Cardiac muscle cell (in vitro differentiated cells and primary cell): ENCODE measurements at regions not wholly inside any gene's neighbourhood (a gene's known extent, or its start where the extent isn't known, plus 50 kb on each side); places are given as distances from the start of the nearest gene placed in this dataset.
A peak's percentile ranks its signal among the peaks of the same experiment; 100 is the strongest.

Source experiments
- DNase-seq, 2 donors: peaks; one replicate each; pipeline versions ENCODE4 v3.0.0 to v3.0.0-alpha.2; 2010 to 2017; ENCODE audit warnings: low read depth in 1 of 2, low spot score in 1 of 2
- H3K27ac ChIP-seq: fragments of 200-600 bp; sonication (generic); 2 replicates; pipeline ENCODE4 v1.5.1; 2016
- H3K27me3 ChIP-seq: fragments of 200-600 bp; sonication (generic); 2 replicates; pipeline ENCODE4 v1.6.0; 2016; ENCODE audit warnings: control low read depth
- H3K36me3 ChIP-seq: fragments of 200-600 bp; sonication (generic); 2 replicates; pipeline ENCODE4 v1.5.1; 2016; ENCODE audit warnings: control low read depth
- H3K4me1 ChIP-seq: fragments of 200-600 bp; sonication (generic); 2 replicates; pipeline ENCODE4 v1.8.1; 2017; ENCODE audit warnings: low read depth, mild to moderate bottlenecking, mixed run types
- H3K4me3 ChIP-seq: fragments of 200-600 bp; sonication (generic); 2 replicates; pipeline ENCODE4 v1.5.1; 2016; ENCODE audit warnings: mild to moderate bottlenecking
- H3K9me3 ChIP-seq: fragments of 200-600 bp; sonication (generic); 2 replicates; pipeline ENCODE4 v1.5.1; 2017; ENCODE audit warnings: low read depth, mild to moderate bottlenecking, control low read depth
- TF ChIP-seq, protein P1 (sequence below): IDR thresholded peaks from 2 replicates; pipeline ENCODE4 v1.5.1; 2012; ENCODE audit warnings: low read depth, mild to moderate bottlenecking, low read length

GRCh38 chr13:22107549-22107948 is 436.7 kb downstream of the FGF9 start:
- Histone ChIP-seq H3K4me3 (no peak overlapping the region), H3K27me3 (no peaks in the 10 kb centered on the region), H3K36me3 (no peaks in the 10 kb centered on the region), H3K27ac (no peak overlapping the region), H3K9me3 (no peaks in the 10 kb centered on the region), H3K4me1 (no peaks in the 10 kb centered on the region)
- TF ChIP-seq, protein P1, sequence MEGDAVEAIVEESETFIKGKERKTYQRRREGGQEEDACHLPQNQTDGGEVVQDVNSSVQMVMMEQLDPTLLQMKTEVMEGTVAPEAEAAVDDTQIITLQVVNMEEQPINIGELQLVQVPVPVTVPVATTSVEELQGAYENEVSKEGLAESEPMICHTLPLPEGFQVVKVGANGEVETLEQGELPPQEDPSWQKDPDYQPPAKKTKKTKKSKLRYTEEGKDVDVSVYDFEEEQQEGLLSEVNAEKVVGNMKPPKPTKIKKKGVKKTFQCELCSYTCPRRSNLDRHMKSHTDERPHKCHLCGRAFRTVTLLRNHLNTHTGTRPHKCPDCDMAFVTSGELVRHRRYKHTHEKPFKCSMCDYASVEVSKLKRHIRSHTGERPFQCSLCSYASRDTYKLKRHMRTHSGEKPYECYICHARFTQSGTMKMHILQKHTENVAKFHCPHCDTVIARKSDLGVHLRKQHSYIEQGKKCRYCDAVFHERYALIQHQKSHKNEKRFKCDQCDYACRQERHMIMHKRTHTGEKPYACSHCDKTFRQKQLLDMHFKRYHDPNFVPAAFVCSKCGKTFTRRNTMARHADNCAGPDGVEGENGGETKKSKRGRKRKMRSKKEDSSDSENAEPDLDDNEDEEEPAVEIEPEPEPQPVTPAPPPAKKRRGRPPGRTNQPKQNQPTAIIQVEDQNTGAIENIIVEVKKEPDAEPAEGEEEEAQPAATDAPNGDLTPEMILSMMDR: no peak
- no peak for DNase-seq

- Histone ChIP-seq H3K27me3 (no peaks in the 10 kb centered on the region), H3K9me3 (no peaks in the 10 kb centered on the region), H3K4me1 (no peaks in the 10 kb centered on the region), H3K36me3 (no peaks in the 10 kb centered on the region), H3K27ac (no peak overlapping the region), H3K4me3 (no peak overlapping the region)
- DNase-seq: peak in 1 of 2 donors; percentile 5
- TF ChIP-seq, protein P1: no peak
These were observed 437.5 kb downstream of the FGF9 start for GRCh38 chr13:22108283-22108942.

GRCh38 chr13:22108979-22109378 is 438.1 kb downstream of the FGF9 start:
- Histone ChIP-seq H3K4me1 (no peaks in the 10 kb centered on the region), H3K4me3 (no peak overlapping the region), H3K9me3 (no peaks in the 10 kb centered on the region), H3K36me3 (no peaks in the 10 kb centered on the region), H3K27me3 (no peaks in the 10 kb centered on the region), H3K27ac (no peak overlapping the region)
- TF ChIP-seq, protein P1: no peak
- DNase-seq: no peak

- TF ChIP-seq, protein P1: no peak
- no peaks in the 10 kb centered on the region for H3K27me3 ChIP-seq
- no peak for DNase-seq
These were observed 439.5 kb downstream of the FGF9 start for GRCh38 chr13:22110368-22110767.

GRCh38 chr13:22111152-22111783 is 440.4 kb downstream of the FGF9 start:
- no peaks in the 10 kb centered on the region for H3K27me3 ChIP-seq
- no peaks in the 10 kb centered on the region for H3K4me1 ChIP-seq
- DNase-seq: no peak
- no peak overlapping the region for H3K4me3 ChIP-seq
- no peak overlapping the region for H3K27ac ChIP-seq
- H3K36me3 ChIP-seq: no peaks in the 10 kb centered on the region
- TF ChIP-seq, protein P1: no peak
- no peaks in the 10 kb centered on the region for H3K9me3 ChIP-seq

More at GRCh38 chr13:22110368-22110767, 439.5 kb downstream of the FGF9 start:
- Histone ChIP-seq H3K4me3 (no peak overlapping the region), H3K36me3 (no peaks in the 10 kb centered on the region), H3K27ac (no peak overlapping the region), H3K4me1 (no peaks in the 10 kb centered on the region), H3K9me3 (no peaks in the 10 kb centered on the region)
